Lung (tissue), 11 donors: ENCODE measurements at regions not wholly inside any gene's neighbourhood (a gene's known extent, or its start where the extent isn't known, plus 50 kb on each side); places are given as distances from the start of the nearest gene placed in this dataset.

Experiments
- ATAC-seq: fragments of 200-7000 bp; cut with Tn5 transposase; one replicate; pipeline ENCODE4 v1.9.1; 2020; ENCODE audit warnings: moderate number of reproducible peaks; ENCODE audit not compliant: insufficient read depth, low FRiP score
- DNase-seq, 3 donors: peaks; one replicate each; pipeline ENCODE4 v3.0.0-alpha.2; 2013 to 2017
- H3K27ac ChIP-seq, 2 donors: one replicate each; pipeline ENCODE4 v1.5.1; 2013; ENCODE audit warnings: mild to moderate bottlenecking in 2 of 2, moderate library complexity in 2 of 2, control low read depth in 1 of 2, inconsistent platforms in 1 of 2, low read depth in 1 of 2, low read length in 1 of 2
- H3K27me3 ChIP-seq, 3 donors: one replicate each; pipeline ENCODE4 v1.5.1; 2013; ENCODE audit warnings: low read length in 2 of 3; ENCODE audit not compliant: control insufficient read depth in 3 of 3, insufficient read depth in 3 of 3
- H3K36me3 ChIP-seq, 4 donors: one replicate each; pipeline ENCODE4 v1.5.1; 2013; ENCODE audit warnings: low read length in 4 of 4, mild to moderate bottlenecking in 1 of 4, moderate library complexity in 1 of 4; ENCODE audit not compliant: control insufficient read depth in 4 of 4, insufficient read depth in 4 of 4
- H3K4me1 ChIP-seq, 5 donors: one replicate each; pipeline ENCODE4 v1.5.1; 2013; ENCODE audit warnings: low read length in 5 of 5, mild to moderate bottlenecking in 2 of 5, moderate library complexity in 1 of 5; ENCODE audit not compliant: control insufficient read depth in 5 of 5, insufficient read depth in 5 of 5
- H3K4me3 ChIP-seq: one replicate; pipeline ENCODE4 v1.5.1; 2013; ENCODE audit warnings: mild to moderate bottlenecking, control low read depth, moderate library complexity
- H3K9ac ChIP-seq, 2 donors: one replicate each; pipeline ENCODE4 v1.5.1; 2013; ENCODE audit warnings: low read length in 2 of 2, control low read depth in 1 of 2; ENCODE audit not compliant: insufficient read depth in 1 of 2
- H3K9me3 ChIP-seq, 4 donors: one replicate each; pipeline ENCODE4 v1.5.1; 2013; ENCODE audit warnings: low read length in 3 of 4, mild to moderate bottlenecking in 1 of 4, moderate library complexity in 1 of 4; ENCODE audit not compliant: control insufficient read depth in 4 of 4, insufficient read depth in 3 of 4
- WGBS, 2 donors: extraction: QIAGEN DNeasy Blood & Tissue Kit; methylation state at CpG; one replicate each; pipeline ENCODE4 v1.1.7; 2013; 5-methylcytosine and 5-hydroxymethylcytosine counted together
- TF ChIP-seq, protein P1 (sequence below): IDR thresholded peaks from 2 replicates; pipeline ENCODE4 v1.5.1; 2012; ENCODE audit warnings: mild to moderate bottlenecking; ENCODE audit errors: control extremely low read depth, extremely low read depth
- donor health status: control.
- donor health status: control.
- donor health status: Bipolar disorder and iron deficiency.
- donor health status: healthy.
- donor health status: DM: yes; HTN: yes; CAD: no.

GRCh38 chr4:26199596-26199995 is 121.2 kb upstream of the RBPJ start:
- H3K4me3 ChIP-seq: no peak overlapping the region
- H3K9me3 ChIP-seq: no peaks in the 10 kb centered on the region
- no peaks in the 10 kb centered on the region for H3K27me3 ChIP-seq
- no peak overlapping the region for H3K9ac ChIP-seq
- no peaks in the 10 kb centered on the region for H3K36me3 ChIP-seq
- WGBS, 2 donors: 72 to 78% methylated on average over 5 of the region's 5 CpGs
- peaks cover 0 to 2% (median 0%) of the 10 kb centered on the region in 5 donors for H3K4me1 ChIP-seq
- DNase-seq: peak in 2 of 3 donors; percentile 16 to 43
- H3K27ac ChIP-seq: no peak overlapping the region
- TF ChIP-seq, protein P1, sequence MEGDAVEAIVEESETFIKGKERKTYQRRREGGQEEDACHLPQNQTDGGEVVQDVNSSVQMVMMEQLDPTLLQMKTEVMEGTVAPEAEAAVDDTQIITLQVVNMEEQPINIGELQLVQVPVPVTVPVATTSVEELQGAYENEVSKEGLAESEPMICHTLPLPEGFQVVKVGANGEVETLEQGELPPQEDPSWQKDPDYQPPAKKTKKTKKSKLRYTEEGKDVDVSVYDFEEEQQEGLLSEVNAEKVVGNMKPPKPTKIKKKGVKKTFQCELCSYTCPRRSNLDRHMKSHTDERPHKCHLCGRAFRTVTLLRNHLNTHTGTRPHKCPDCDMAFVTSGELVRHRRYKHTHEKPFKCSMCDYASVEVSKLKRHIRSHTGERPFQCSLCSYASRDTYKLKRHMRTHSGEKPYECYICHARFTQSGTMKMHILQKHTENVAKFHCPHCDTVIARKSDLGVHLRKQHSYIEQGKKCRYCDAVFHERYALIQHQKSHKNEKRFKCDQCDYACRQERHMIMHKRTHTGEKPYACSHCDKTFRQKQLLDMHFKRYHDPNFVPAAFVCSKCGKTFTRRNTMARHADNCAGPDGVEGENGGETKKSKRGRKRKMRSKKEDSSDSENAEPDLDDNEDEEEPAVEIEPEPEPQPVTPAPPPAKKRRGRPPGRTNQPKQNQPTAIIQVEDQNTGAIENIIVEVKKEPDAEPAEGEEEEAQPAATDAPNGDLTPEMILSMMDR: no peak
- ATAC-seq: no peak

GRCh38 chr4:26201120-26201519 is 119.7 kb upstream of the RBPJ start:
- Histone ChIP-seq H3K27ac (no peak overlapping the region), H3K36me3 (no peaks in the 10 kb centered on the region), H3K27me3 (no peaks in the 10 kb centered on the region), H3K4me3 (no peak overlapping the region), H3K4me1 (peaks cover 0 to 9% (median 3%) of the 10 kb centered on the region in 5 donors), H3K9me3 (peaks cover 0 to 4% (median 0%) of the 10 kb centered on the region in 4 donors), H3K9ac (no peak overlapping the region)
- TF ChIP-seq, protein P1: no peak
- 29 to 57% methylated on average over 2 of the region's 2 CpGs for WGBS, 2 donors
- no peak for DNase-seq
- ATAC-seq: no peak

DNA sequence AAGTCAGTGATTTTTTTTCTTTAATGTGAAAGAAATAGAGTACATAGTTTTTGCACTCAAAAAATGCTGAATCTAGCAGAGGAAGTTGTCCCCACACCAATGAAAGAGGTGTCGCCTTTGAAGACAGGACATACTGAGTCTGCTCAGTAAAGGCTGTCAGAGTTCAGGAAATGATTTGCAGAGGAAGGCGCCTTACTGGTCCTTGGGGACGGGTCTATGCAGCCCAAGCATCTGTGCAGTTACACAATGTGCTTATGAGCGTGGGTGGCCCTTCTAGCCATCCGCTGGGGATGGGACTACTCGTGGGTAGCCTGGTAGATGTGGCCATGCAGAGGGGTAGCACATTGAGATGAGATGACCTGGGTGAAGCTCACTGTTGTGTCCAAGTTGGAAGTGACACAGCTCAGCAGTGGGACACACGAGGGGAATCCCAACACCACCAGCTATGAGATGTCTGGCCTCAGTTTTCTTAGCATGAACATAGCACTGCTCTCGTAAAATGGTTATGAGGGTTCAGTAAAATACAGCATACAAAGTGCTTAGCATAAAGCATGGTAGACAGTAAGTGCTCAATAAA is 116.5 kb upstream of the RBPJ start:
- Histone ChIP-seq H3K4me3 (no peak overlapping the region), H3K4me1 (peaks cover 0 to 21% (median 4%) of the 10 kb centered on the region in 5 donors), H3K36me3 (no peaks in the 10 kb centered on the region), H3K9ac (no peak overlapping the region), H3K9me3 (peaks cover 0 to 4% (median 0%) of the 10 kb centered on the region in 4 donors), H3K27me3 (no peaks in the 10 kb centered on the region), H3K27ac (no peak overlapping the region)
- TF ChIP-seq, protein P1: no peak
- 71 to 79% methylated on average over 8 of the region's 8 CpGs for WGBS, 2 donors
- DNase-seq: no peak
- no peak for ATAC-seq

- Histone ChIP-seq H3K4me3 (no peak overlapping the region), H3K36me3 (no peaks in the 10 kb centered on the region), H3K4me1 (peaks cover 0 to 21% (median 4%) of the 10 kb centered on the region in 5 donors), H3K9me3 (peaks cover 0 to 4% (median 0%) of the 10 kb centered on the region in 4 donors), H3K27ac (no peak overlapping the region), H3K9ac (no peak overlapping the region), H3K27me3 (no peaks in the 10 kb centered on the region)
- TF ChIP-seq, protein P1: no peak
- ATAC-seq: no peak
- 56 to 66% methylated on average over 6 to 7 of the region's 7 CpGs for WGBS, 2 donors
- DNase-seq: no peak
Observed at GRCh38 chr4:26204911-26205370, 115.9 kb upstream of the RBPJ start.
